Peyer's patch (tissue), 4 donors: ENCODE measurements at regions not wholly inside any gene's neighbourhood (a gene's known extent, or its start where the extent isn't known, plus 50 kb on each side); places are given as distances from the start of the nearest gene placed in this dataset.

Experiments
- POLR2A ChIP-seq, 2 donors: fragments of 450-650 bp; IDR thresholded peaks; one replicate each; pipeline ENCODE4 v1.5.1; 2017; ENCODE audit warnings: antibody characterized with exemption in 2 of 2, mild to moderate bottlenecking in 2 of 2, moderate library complexity in 2 of 2
- TF ChIP-seq, protein P1 (sequence below), 6 experiments: fragments of 450-650 bp in 4 of 6; fragments of 200-600 bp in 2 of 6; sonication (generic) in 1 of 6; IDR thresholded peaks; one replicate each; pipeline ENCODE4 v1.5.1; 2017 to 2019; ENCODE audit warnings: antibody characterized with exemption in 6 of 6, mild to moderate bottlenecking in 3 of 6, moderate library complexity in 1 of 6

DNA sequence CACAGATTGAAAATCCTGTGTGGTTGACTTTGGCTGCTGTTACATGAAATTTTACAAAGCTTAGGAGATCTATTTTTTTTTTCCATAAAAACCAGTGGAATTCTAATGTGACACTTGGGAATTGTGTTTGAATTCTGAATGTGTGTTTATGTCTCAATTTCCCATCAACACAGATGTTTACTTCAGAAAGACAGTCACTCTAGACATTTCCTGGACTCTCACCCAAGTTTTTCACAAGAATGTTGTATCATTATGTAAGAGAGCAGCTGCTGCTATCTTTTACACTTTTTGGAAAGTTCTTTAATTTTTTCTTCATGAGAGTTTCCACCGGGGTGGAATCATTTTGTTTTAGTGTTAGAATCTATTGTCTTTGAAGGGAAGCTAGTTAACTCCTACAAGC, 210.1 kb downstream of the GIPC2 start:
- TF ChIP-seq, protein P1, sequence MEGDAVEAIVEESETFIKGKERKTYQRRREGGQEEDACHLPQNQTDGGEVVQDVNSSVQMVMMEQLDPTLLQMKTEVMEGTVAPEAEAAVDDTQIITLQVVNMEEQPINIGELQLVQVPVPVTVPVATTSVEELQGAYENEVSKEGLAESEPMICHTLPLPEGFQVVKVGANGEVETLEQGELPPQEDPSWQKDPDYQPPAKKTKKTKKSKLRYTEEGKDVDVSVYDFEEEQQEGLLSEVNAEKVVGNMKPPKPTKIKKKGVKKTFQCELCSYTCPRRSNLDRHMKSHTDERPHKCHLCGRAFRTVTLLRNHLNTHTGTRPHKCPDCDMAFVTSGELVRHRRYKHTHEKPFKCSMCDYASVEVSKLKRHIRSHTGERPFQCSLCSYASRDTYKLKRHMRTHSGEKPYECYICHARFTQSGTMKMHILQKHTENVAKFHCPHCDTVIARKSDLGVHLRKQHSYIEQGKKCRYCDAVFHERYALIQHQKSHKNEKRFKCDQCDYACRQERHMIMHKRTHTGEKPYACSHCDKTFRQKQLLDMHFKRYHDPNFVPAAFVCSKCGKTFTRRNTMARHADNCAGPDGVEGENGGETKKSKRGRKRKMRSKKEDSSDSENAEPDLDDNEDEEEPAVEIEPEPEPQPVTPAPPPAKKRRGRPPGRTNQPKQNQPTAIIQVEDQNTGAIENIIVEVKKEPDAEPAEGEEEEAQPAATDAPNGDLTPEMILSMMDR (IDR thresholded peaks at IDR 0.05), result no peak
- TF ChIP-seq POLR2A (IDR thresholded peaks at IDR 0.05), result no peak
